Medulla oblongata (tissue), 1 donor: ENCODE measurements at regions not wholly inside any gene's neighbourhood (a gene's known extent, or its start where the extent isn't known, plus 50 kb on each side); places are given as distances from the start of the nearest gene placed in this dataset.
"Not testable (repeated sequence)": the region's sequence is repeated elsewhere in the genome, so short reads cannot be mapped to it uniquely, and the experiment has no call there.

Source experiments
- DNase-seq: peaks from one replicate; pipeline ENCODE4 v3.0.0-alpha.2; 2015; ENCODE audit errors: extremely low spot score

GRCh38 chr9:111092167-111092566, 53.9 kb upstream of the LPAR1 start:
- DNase-seq = not testable (repeated sequence)
